Smooth muscle cell (in vitro differentiated cells): ENCODE measurements at regions not wholly inside any gene's neighbourhood (a gene's known extent, or its start where the extent isn't known, plus 50 kb on each side); places are given as distances from the start of the nearest gene placed in this dataset.

Source experiments
- DNase-seq: peaks from one replicate; lab custom pipeline; 2025; ENCODE audit not compliant: unreplicated experiment; lab: John Stamatoyannopoulos, UW
- H2AFZ ChIP-seq: fragments of 200-600 bp; sonication (generic); 2 replicates; pipeline ENCODE4 v1.6.0; 2016; ENCODE audit warnings: antibody characterized with exemption, low read depth, mild to moderate bottlenecking
- H3F3A ChIP-seq: fragments of 200-600 bp; sonication (generic); 2 replicates; pipeline ENCODE4 v1.6.0; 2017; ENCODE audit warnings: antibody characterized with exemption, low read depth
- H3K27ac ChIP-seq: fragments of 200-600 bp; sonication (generic); 2 replicates; pipeline ENCODE4 v1.5.1; 2016; ENCODE audit warnings: low read depth, mild to moderate bottlenecking
- H3K27me3 ChIP-seq: fragments of 200-600 bp; sonication (generic); 2 replicates; pipeline ENCODE4 v1.6.1; 2016; ENCODE audit warnings: low read depth, mild to moderate bottlenecking
- H3K36me3 ChIP-seq: fragments of 200-600 bp; sonication (generic); 2 replicates; pipeline ENCODE4 v1.5.1; 2016; ENCODE audit warnings: low read depth
- H3K4me1 ChIP-seq: fragments of 200-600 bp; sonication (generic); 2 replicates; pipeline ENCODE4 v1.5.1; 2016; ENCODE audit warnings: low read depth
- H3K4me2 ChIP-seq: fragments of 200-600 bp; sonication (generic); 2 replicates; pipeline ENCODE4 v1.6.0; 2016; ENCODE audit warnings: mild to moderate bottlenecking
- H3K4me3 ChIP-seq: fragments of 200-600 bp; sonication (generic); 2 replicates; pipeline ENCODE4 v1.5.1; 2016; ENCODE audit warnings: mild to moderate bottlenecking
- H3K79me2 ChIP-seq: fragments of 200-600 bp; sonication (generic); 2 replicates; pipeline ENCODE4 v1.6.0; 2016; ENCODE audit warnings: low read depth, mild to moderate bottlenecking
- H3K9ac ChIP-seq: fragments of 200-600 bp; sonication (generic); 2 replicates; pipeline ENCODE4 v1.6.0; 2016; ENCODE audit warnings: low read depth
- H3K9me3 ChIP-seq: fragments of 200-600 bp; sonication (generic); replicated peaks from 2 replicates; pipeline ENCODE4 v1.5.1; 2016; ENCODE audit warnings: low read depth
- H4K20me1 ChIP-seq: fragments of 200-600 bp; sonication (generic); 2 replicates; pipeline ENCODE4 v1.6.0; 2016; ENCODE audit warnings: low read depth
- CTCF ChIP-seq: fragments of 200-600 bp; sonication (generic); IDR thresholded peaks from 2 replicates; pipeline ENCODE4 v1.5.1; 2017; ENCODE audit warnings: borderline replicate concordance, mild to moderate bottlenecking, antibody characterized with exemption; ENCODE audit not compliant: insufficient read depth, poor library complexity, severe bottlenecking
- WGBS: methylation state at CpG from one replicate; pipeline ENCODE4 v1.1.7; 2016; ENCODE audit warnings: low lambda C conversion rate; 5-methylcytosine and 5-hydroxymethylcytosine counted together

GRCh38 chr1:189607477-189608096, 870.1 kb downstream of the BRINP3 start:
- no peak for TF ChIP-seq CTCF
- Histone ChIP-seq H3K27me3 (no peaks in the 10 kb centered on the region), H3K4me1 (no peaks in the 10 kb centered on the region), H3K36me3 (no peaks in the 10 kb centered on the region), H3K4me2 (no peak overlapping the region), H4K20me1 (no peaks in the 10 kb centered on the region), H3K9ac (no peak overlapping the region), H3K79me2 (no peaks in the 10 kb centered on the region), H3K9me3 (no peaks in the 10 kb centered on the region), H2AFZ (no peak overlapping the region), H3K4me3 (no peak overlapping the region), H3K27ac (no peak overlapping the region), H3F3A (no peaks in the 10 kb centered on the region)
- 78% methylated on average over 1 of the region's 1 CpG for WGBS
- DNase-seq = no peak

- H3K4me2 ChIP-seq = no peak overlapping the region
- no peaks in the 10 kb centered on the region for H3K79me2 ChIP-seq
- no peak overlapping the region for H3K4me3 ChIP-seq
- H3K27ac ChIP-seq = no peak overlapping the region
- no peak for DNase-seq
- H2AFZ ChIP-seq = no peak overlapping the region
- H3K9me3 ChIP-seq = no peaks in the 10 kb centered on the region
- no peak for TF ChIP-seq CTCF
- H3K36me3 ChIP-seq = no peaks in the 10 kb centered on the region
- WGBS = 70% methylated on average over 2 of the region's 2 CpGs
- no peaks in the 10 kb centered on the region for H3K4me1 ChIP-seq
- no peaks in the 10 kb centered on the region for H3K27me3 ChIP-seq
- no peak overlapping the region for H3K9ac ChIP-seq
- H4K20me1 ChIP-seq = no peaks in the 10 kb centered on the region
- H3F3A ChIP-seq = no peaks in the 10 kb centered on the region
These were observed 868.5 kb downstream of the BRINP3 start for GRCh38 chr1:189609167-189609566.

GRCh38 chr1:189616893-189617292, 860.8 kb downstream of the BRINP3 start:
- H4K20me1 ChIP-seq = no peaks in the 10 kb centered on the region
- WGBS = 68% methylated on average over 5 of the region's 5 CpGs
- H3K4me1 ChIP-seq = no peaks in the 10 kb centered on the region
- no peak overlapping the region for H3K4me3 ChIP-seq
- TF ChIP-seq CTCF = no peak
- H3F3A ChIP-seq = no peaks in the 10 kb centered on the region
- no peak overlapping the region for H3K27ac ChIP-seq
- no peak overlapping the region for H3K4me2 ChIP-seq
- no peaks in the 10 kb centered on the region for H3K79me2 ChIP-seq
- no peaks in the 10 kb centered on the region for H3K9me3 ChIP-seq
- H3K36me3 ChIP-seq = no peaks in the 10 kb centered on the region
- H3K27me3 ChIP-seq = no peaks in the 10 kb centered on the region
- H3K9ac ChIP-seq = no peak overlapping the region
- no peak for DNase-seq
- no peak overlapping the region for H2AFZ ChIP-seq

GRCh38 chr1:189619682-189620332, 857.9 kb downstream of the BRINP3 start:
- Histone ChIP-seq H3K36me3 (no peaks in the 10 kb centered on the region), H3K4me3 (no peak overlapping the region), H3K4me2 (no peak overlapping the region), H3F3A (no peaks in the 10 kb centered on the region), H3K9ac (no peak overlapping the region), H4K20me1 (no peaks in the 10 kb centered on the region), H3K4me1 (no peaks in the 10 kb centered on the region), H2AFZ (no peak overlapping the region), H3K79me2 (no peaks in the 10 kb centered on the region), H3K27me3 (no peaks in the 10 kb centered on the region), H3K9me3 (no peaks in the 10 kb centered on the region), H3K27ac (peak overlapping the region; percentile 12)
- WGBS = 68% methylated on average over 3 of the region's 3 CpGs
- no peak for TF ChIP-seq CTCF
- DNase-seq = no peak
